HT-29 (cell line): ENCODE measurements at regions not wholly inside any gene's neighbourhood (a gene's known extent, or its start where the extent isn't known, plus 50 kb on each side); places are given as distances from the start of the nearest gene placed in this dataset.

Source experiments
- DNase-seq: peaks from one replicate; pipeline ENCODE4 v3.0.0-alpha.2; 2015; ENCODE audit warnings: low spot score

- DNase-seq: no peak
Measured at GRCh38 chr2:228348516-228349064, 167.1 kb upstream of the SPHKAP start.

- no peak for DNase-seq
Measured at GRCh38 chr2:228344531-228344930, 163.0 kb upstream of the SPHKAP start.

- no peak for DNase-seq
Measured at GRCh38 chr2:228339525-228339924, 158.0 kb upstream of the SPHKAP start.

- DNase-seq: no peak
Measured at GRCh38 chr2:228334180-228334579, 152.7 kb upstream of the SPHKAP start.

GRCh38 chr2:228329282-228329681 lies 147.8 kb upstream of the SPHKAP start:
- no peak for DNase-seq

- DNase-seq: no peak
Measured at GRCh38 chr2:228321015-228321414, 139.5 kb upstream of the SPHKAP start.

GRCh38 chr2:228318218-228318617 lies 136.7 kb upstream of the SPHKAP start:
- peak; percentile 62 for DNase-seq

GRCh38 chr2:228312172-228312571 lies 130.7 kb upstream of the SPHKAP start:
- no peak for DNase-seq

- no peak for DNase-seq
Measured at GRCh38 chr2:228303960-228304359, 122.5 kb upstream of the SPHKAP start.

GRCh38 chr2:228283491-228284171 lies 102.1 kb upstream of the SPHKAP start:
- no peak for DNase-seq

- DNase-seq: no peak
Measured at GRCh38 chr2:228282376-228282775, 100.9 kb upstream of the SPHKAP start.

- no peak for DNase-seq
Measured at GRCh38 chr2:228273159-228273558, 91.7 kb upstream of the SPHKAP start.

- no peak for DNase-seq
Measured at GRCh38 chr2:228269351-228269750, 87.9 kb upstream of the SPHKAP start.

- no peak for DNase-seq
Measured at GRCh38 chr2:228268756-228269155, 87.3 kb upstream of the SPHKAP start.

GRCh38 chr2:228268301-228268700 lies 86.8 kb upstream of the SPHKAP start:
- DNase-seq: no peak

GRCh38 chr2:228263156-228263555 lies 81.7 kb upstream of the SPHKAP start:
- DNase-seq: no peak

- DNase-seq: no peak
Measured at GRCh38 chr2:228261546-228261945, 80.1 kb upstream of the SPHKAP start.

- DNase-seq: no peak
Measured at GRCh38 chr2:228257379-228257778, 75.9 kb upstream of the SPHKAP start.

GRCh38 chr2:228253752-228254151 lies 72.3 kb upstream of the SPHKAP start:
- DNase-seq: no peak

GRCh38 chr2:228247335-228247734 lies 65.8 kb upstream of the SPHKAP start:
- no peak for DNase-seq

- DNase-seq: no peak
Measured at GRCh38 chr2:228245601-228246000, 64.1 kb upstream of the SPHKAP start.

- DNase-seq: no peak
Measured at GRCh38 chr2:228242591-228242990, 61.1 kb upstream of the SPHKAP start.

- no peak for DNase-seq
Measured at GRCh38 chr2:228239907-228240561, 58.5 kb upstream of the SPHKAP start.
